SK-N-SH (cell line): ENCODE measurements at regions not wholly inside any gene's neighbourhood (a gene's known extent, or its start where the extent isn't known, plus 50 kb on each side); places are given as distances from the start of the nearest gene placed in this dataset.

Experiments used
- CTCF ChIA-PET: fragments of 300-600, 350-600 bp; formaldehyde crosslinking; extraction: SDS; loops from one replicate; lab custom pipeline; 2021; lab: Yijun Ruan, JAX
- POLR2A ChIA-PET: fragments of 350-600 bp; sonication (Branson Sonifier 250); formaldehyde crosslinking; extraction: SDS; loops from one replicate; lab custom pipeline; 2020; ENCODE audit warnings: antibody characterized with exemption, inconsistent platforms; lab: Yijun Ruan, JAX
- DNase-seq: peaks from one replicate; pipeline ENCODE4 v3.0.0; 2012
- H2AFZ ChIP-seq: fragments of 200-600 bp; sonication (generic); 2 replicates; pipeline ENCODE4 v1.8.1; 2016; ENCODE audit warnings: antibody characterized with exemption, mild to moderate bottlenecking, low read depth
- H3F3A ChIP-seq: fragments of 200-600 bp; sonication (generic); replicated peaks from 2 replicates; pipeline ENCODE3; 2016; ENCODE audit warnings: antibody characterized with exemption, mild to moderate bottlenecking; ENCODE audit not compliant: insufficient read depth
- H3K27ac ChIP-seq, 2 experiments: fragments of 200-500 bp in 1 of 2; fragments of 200-600 bp in 1 of 2; sonication (Bioruptor generic) in 1 of 2; sonication (generic), shearing (Covaris generic) in 1 of 2; 2 replicates each; pipeline versions ENCODE4 v1.5.1 to v1.6.1; 2014 to 2016; ENCODE audit warnings: low read depth in 2 of 2, inconsistent platforms in 1 of 2, low read length in 1 of 2, mild to moderate bottlenecking in 1 of 2, mixed read lengths in 1 of 2
- H3K27me3 ChIP-seq: fragments of 200-600 bp; sonication (generic), shearing (Covaris generic); 2 replicates; pipeline ENCODE4 v1.6.1; 2016; ENCODE audit warnings: mixed run types; ENCODE audit not compliant: insufficient read depth
- H3K36me3 ChIP-seq, 2 experiments: fragments of 200-500 bp in 1 of 2; fragments of 200-600 bp in 1 of 2; sonication (Bioruptor generic) in 1 of 2; sonication (generic) in 1 of 2; replicated peaks in 1 of 2; 2 replicates each; pipeline versions ENCODE3 to v1.5.1; 2014 to 2016; ENCODE audit warnings: low read length in 1 of 2, mild to moderate bottlenecking in 1 of 2; ENCODE audit not compliant: insufficient read depth in 2 of 2, control insufficient read depth in 1 of 2
- H3K4me1 ChIP-seq, 2 experiments: fragments of 200-500 bp in 1 of 2; fragments of 200-600 bp in 1 of 2; sonication (Bioruptor generic) in 1 of 2; sonication (generic), shearing (Covaris generic) in 1 of 2; 2 replicates each; pipeline versions ENCODE4 v1.5.1 to v1.6.1; 2014 to 2016; ENCODE audit warnings: low read depth in 1 of 2, low read length in 1 of 2, mixed run types in 1 of 2; ENCODE audit not compliant: insufficient read depth in 2 of 2, control insufficient read depth in 1 of 2
- H3K4me2 ChIP-seq: fragments of 200-600 bp; sonication (generic), shearing (Covaris generic); 2 replicates; pipeline ENCODE4 v1.6.1; 2017; ENCODE audit warnings: mixed run types
- H3K4me3 ChIP-seq, 2 experiments: fragments of 200-500 bp in 1 of 2; fragments of 200-600 bp in 1 of 2; sonication (Bioruptor generic) in 1 of 2; sonication (generic), shearing (Covaris generic) in 1 of 2; 2 replicates each; pipeline versions ENCODE4 v1.5.1 to v1.8.1; 2014 to 2016; ENCODE audit warnings: low read depth in 2 of 2, inconsistent platforms in 1 of 2, low read length in 1 of 2, mild to moderate bottlenecking in 1 of 2, mixed read lengths in 1 of 2, moderate library complexity in 1 of 2
- H3K79me2 ChIP-seq: fragments of 200-600 bp; sonication (generic); 2 replicates; pipeline ENCODE4 v1.8.1; 2017; ENCODE audit warnings: mild to moderate bottlenecking; ENCODE audit not compliant: insufficient read depth
- H3K9ac ChIP-seq: fragments of 200-600 bp; sonication (generic); 2 replicates; pipeline ENCODE4 v1.6.1; 2017; ENCODE audit warnings: mixed run types
- H3K9me2 ChIP-seq: fragments of 200-600 bp; sonication (generic); 2 replicates; pipeline ENCODE4 v1.6.1; 2017; ENCODE audit warnings: mixed run types
- H3K9me3 ChIP-seq: fragments of 200-600 bp; sonication (generic); 2 replicates; pipeline ENCODE4 v1.6.1; 2017; ENCODE audit warnings: mixed run types, mild to moderate bottlenecking, moderate library complexity
- H4K20me1 ChIP-seq: fragments of 200-600 bp; sonication (generic); 2 replicates; pipeline ENCODE4 v1.6.1; 2017; ENCODE audit warnings: mild to moderate bottlenecking, mixed run types; ENCODE audit not compliant: insufficient read depth
- CHD2 ChIP-seq: fragments of 150-350 bp; IDR thresholded peaks from 2 replicates; pipeline ENCODE4 v1.6.1; 2018; ENCODE audit warnings: low read length; ENCODE audit not compliant: partially characterized antibody
- EP300 ChIP-seq, 2 experiments: IDR thresholded peaks; 2 replicates each; pipeline versions ENCODE4 v1.4.0 to v1.6.1; 2012; ENCODE audit warnings: borderline replicate concordance in 1 of 2, low read depth in 1 of 2, low read length in 1 of 2
- EZH2phosphoT487 ChIP-seq: fragments of 200-600 bp; sonication (generic); IDR thresholded peaks from 2 replicates; pipeline ENCODE4 v1.6.1; 2017; ENCODE audit warnings: low read depth, mixed run types, mild to moderate bottlenecking, antibody characterized with exemption, moderate library complexity, borderline replicate concordance
- FOSL2 ChIP-seq: IDR thresholded peaks from 2 replicates; pipeline ENCODE4 v1.4.0; 2012; ENCODE audit warnings: low read depth, mild to moderate bottlenecking, moderate library complexity, borderline replicate concordance
- FOXJ3 ChIP-seq: sonication (generic); formaldehyde crosslinking; IDR thresholded peaks from 2 replicates; pipeline ENCODE4 v1.5.1; 2020; ENCODE audit warnings: mild to moderate bottlenecking, missing genetic modification reagents
- GATA2 ChIP-seq: sonication (generic); formaldehyde crosslinking; IDR thresholded peaks from 2 replicates; pipeline ENCODE4 v1.5.0; 2020; ENCODE audit warnings: mild to moderate bottlenecking, missing genetic modification reagents
- IRF3 ChIP-seq: fragments of 150-350 bp; IDR thresholded peaks from 2 replicates; pipeline ENCODE4 v1.6.1; 2016; ENCODE audit warnings: mild to moderate bottlenecking, low read depth, low read length
- JUND ChIP-seq: IDR thresholded peaks from 2 replicates; pipeline ENCODE4 v1.4.0; 2012
- MXI1 ChIP-seq: IDR thresholded peaks from 2 replicates; pipeline ENCODE4 v1.6.1; 2012; ENCODE audit warnings: mild to moderate bottlenecking, low read depth, low read length, improper control_type of control experiment
- NRF1 ChIP-seq: IDR thresholded peaks from 2 replicates; pipeline ENCODE4 v1.6.1; 2012; ENCODE audit warnings: low read depth, mild to moderate bottlenecking, low read length
- POLR2AphosphoS5 ChIP-seq: IDR thresholded peaks from 2 replicates; pipeline ENCODE4 v1.6.1; 2012; ENCODE audit warnings: low read depth, low read length
- RAD21 ChIP-seq: IDR thresholded peaks from 2 replicates; pipeline ENCODE4 v1.6.1; 2012; ENCODE audit warnings: mild to moderate bottlenecking, low read length
- RCOR1 ChIP-seq: fragments of 150-350 bp; IDR thresholded peaks from 2 replicates; pipeline ENCODE4 v1.6.1; 2017; ENCODE audit warnings: antibody characterized with exemption, low read length
- RFX5 ChIP-seq: IDR thresholded peaks from 2 replicates; pipeline ENCODE4 v1.6.1; 2012; ENCODE audit warnings: mild to moderate bottlenecking, improper control_type of control experiment, low read length
- RXRA ChIP-seq: IDR thresholded peaks from 2 replicates; pipeline ENCODE4 v1.4.0; 2012; ENCODE audit warnings: low read depth, mild to moderate bottlenecking, borderline replicate concordance
- TCF12 ChIP-seq: IDR thresholded peaks from 2 replicates; pipeline ENCODE4 v1.4.0; 2012
- TEAD4 ChIP-seq: IDR thresholded peaks from 2 replicates; pipeline ENCODE4 v1.4.0; 2012; ENCODE audit warnings: mild to moderate bottlenecking, borderline replicate concordance; ENCODE audit not compliant: insufficient read depth
- USF1 ChIP-seq: IDR thresholded peaks from 2 replicates; pipeline ENCODE4 v1.4.0; 2012; ENCODE audit warnings: low read depth, borderline replicate concordance
- USF2 ChIP-seq: fragments of 150-350 bp; IDR thresholded peaks from 2 replicates; pipeline ENCODE4 v1.6.1; 2017; ENCODE audit warnings: antibody characterized with exemption, low read length, low read depth, borderline replicate concordance
- ZBTB33 ChIP-seq: IDR thresholded peaks from 2 replicates; pipeline ENCODE4 v1.4.0; 2012; ENCODE audit warnings: low read depth, borderline replicate concordance
- WGBS: methylation state at CpG from one replicate; pipeline ENCODE4 v1.1.6; 2017; ENCODE audit warnings: low lambda C conversion rate; 5-methylcytosine and 5-hydroxymethylcytosine counted together
- TF ChIP-seq, protein P1 (sequence below): IDR thresholded peaks from 2 replicates; pipeline ENCODE4 v1.4.0; 2012; ENCODE audit warnings: low read depth
- TF ChIP-seq, protein P2 (sequence below): IDR thresholded peaks from 2 replicates; pipeline ENCODE4; 2012

- Histone ChIP-seq H3K4me2 (peak overlapping the region; percentile 60; the same call in 1 of the 2 replicates), H3K36me3 (peaks cover 33 to 48% of the 10 kb centered on the region in 2 experiments), H3K9ac (peak overlapping the region; percentile 66), H4K20me1 (peaks cover 58% of the 10 kb centered on the region), H3K4me3 (no peak overlapping the region), H3K27me3 (no peaks in the 10 kb centered on the region), H3K4me1 (peaks cover 18 to 70% of the 10 kb centered on the region in 2 experiments; a peak in 3 of 4 replicates), H2AFZ (no peak overlapping the region), H3K79me2 (peaks cover 83% of the 10 kb centered on the region), H3K9me3 (no peaks in the 10 kb centered on the region), H3K27ac (peak overlapping the region; percentile 89 to 97), H3F3A (peaks cover 30% of the 10 kb centered on the region), H3K9me2 (no peaks in the 10 kb centered on the region)
- WGBS, result 0% methylated on average over 11 of the region's 38 CpGs
- ChIA-PET CTCF (interaction anchor here (0.5 to 4.1 kb wide), 17 partner anchors 9 to 672 kb away, joined by 3 to 16 read pairs (median 4); no protein-coding TSS in a partner anchor), POLR2A (interaction anchor here (0.6 to 1.4 kb wide), 6 partner anchors 9 to 52 kb away, joined by 3 to 7 read pairs (median 3); no protein-coding TSS in a partner anchor)
- DNase-seq, result peak; percentile 96
- 0 out of 2 replicates have a peak, but pooled peaks have one; percentile 12 for TF ChIP-seq GATA2 (CRISPR knock-in tag)
- TF ChIP-seq RCOR1, result peak; percentile 53
- TF ChIP-seq FOXJ3 (CRISPR knock-in tag), result 0 out of 2 replicates have a peak, but pooled peaks have one; percentile 45
- no peak for TF ChIP-seq IRF3
- no peak for TF ChIP-seq EZH2phosphoT487
- peak; percentile 74; the same call in 1 of the 2 replicates for TF ChIP-seq MXI1
- peak; percentile 95 for TF ChIP-seq RXRA
- peak; percentile 21 for TF ChIP-seq RAD21
- 0 out of 2 replicates have a peak, but pooled peaks have one; percentile 20 for TF ChIP-seq FOSL2
- TF ChIP-seq USF2, result no peak
- peak; percentile 67 for TF ChIP-seq CHD2
- TF ChIP-seq NRF1, result peak; percentile 80
- TF ChIP-seq, protein P1, sequence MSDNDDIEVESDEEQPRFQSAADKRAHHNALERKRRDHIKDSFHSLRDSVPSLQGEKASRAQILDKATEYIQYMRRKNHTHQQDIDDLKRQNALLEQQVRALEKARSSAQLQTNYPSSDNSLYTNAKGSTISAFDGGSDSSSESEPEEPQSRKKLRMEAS, result peak; percentile 87
- TF ChIP-seq USF1, result no peak
- TF ChIP-seq, protein P2, sequence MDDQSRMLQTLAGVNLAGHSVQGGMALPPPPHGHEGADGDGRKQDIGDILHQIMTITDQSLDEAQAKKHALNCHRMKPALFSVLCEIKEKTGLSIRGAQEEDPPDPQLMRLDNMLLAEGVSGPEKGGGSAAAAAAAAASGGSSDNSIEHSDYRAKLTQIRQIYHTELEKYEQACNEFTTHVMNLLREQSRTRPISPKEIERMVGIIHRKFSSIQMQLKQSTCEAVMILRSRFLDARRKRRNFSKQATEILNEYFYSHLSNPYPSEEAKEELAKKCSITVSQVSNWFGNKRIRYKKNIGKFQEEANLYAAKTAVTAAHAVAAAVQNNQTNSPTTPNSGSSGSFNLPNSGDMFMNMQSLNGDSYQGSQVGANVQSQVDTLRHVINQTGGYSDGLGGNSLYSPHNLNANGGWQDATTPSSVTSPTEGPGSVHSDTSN, result peak; percentile 52
- peak; percentile 69; the same call in 1 of the 2 replicates for TF ChIP-seq TEAD4
- TF ChIP-seq JUND, result no peak
- TF ChIP-seq TCF12, result peak; percentile 61
- peak; percentile 76 to 79 for TF ChIP-seq EP300 (IDR thresholded peaks at IDR 0.05; ENCODE audit: borderline replicate concordance in 1 of 2, low read depth in 1 of 2, low read length in 1 of 2)
- TF ChIP-seq ZBTB33, result peak; percentile 65; the same call in 1 of the 2 replicates
- TF ChIP-seq POLR2AphosphoS5, result 0 out of 2 replicates have a peak, but pooled peaks have one; percentile 5
- no peak for TF ChIP-seq RFX5
Measured at GRCh38 chr12:124369055-124369826, 74.3 kb downstream of the RFLNA start.
